Dedifferentiated amniotic fluid mesenchymal stem cell (primary cell): ENCODE measurements at regions not wholly inside any gene's neighbourhood (a gene's known extent, or its start where the extent isn't known, plus 50 kb on each side); places are given as distances from the start of the nearest gene placed in this dataset.

ENCODE experiments used
- DNase-seq: peaks from one replicate; pipeline ENCODE4 v3.0.0-alpha.2; 2016; ENCODE audit errors: extremely low spot score

GRCh38 chr1:103160281-103160680 is 52.0 kb upstream of the COL11A1 start:
- DNase-seq: no peak
